ENCODE measurements at regions not wholly inside any gene's neighbourhood (a gene's known extent, or its start where the extent isn't known, plus 50 kb on each side); places are given as distances from the start of the nearest gene placed in this dataset.

DNA sequence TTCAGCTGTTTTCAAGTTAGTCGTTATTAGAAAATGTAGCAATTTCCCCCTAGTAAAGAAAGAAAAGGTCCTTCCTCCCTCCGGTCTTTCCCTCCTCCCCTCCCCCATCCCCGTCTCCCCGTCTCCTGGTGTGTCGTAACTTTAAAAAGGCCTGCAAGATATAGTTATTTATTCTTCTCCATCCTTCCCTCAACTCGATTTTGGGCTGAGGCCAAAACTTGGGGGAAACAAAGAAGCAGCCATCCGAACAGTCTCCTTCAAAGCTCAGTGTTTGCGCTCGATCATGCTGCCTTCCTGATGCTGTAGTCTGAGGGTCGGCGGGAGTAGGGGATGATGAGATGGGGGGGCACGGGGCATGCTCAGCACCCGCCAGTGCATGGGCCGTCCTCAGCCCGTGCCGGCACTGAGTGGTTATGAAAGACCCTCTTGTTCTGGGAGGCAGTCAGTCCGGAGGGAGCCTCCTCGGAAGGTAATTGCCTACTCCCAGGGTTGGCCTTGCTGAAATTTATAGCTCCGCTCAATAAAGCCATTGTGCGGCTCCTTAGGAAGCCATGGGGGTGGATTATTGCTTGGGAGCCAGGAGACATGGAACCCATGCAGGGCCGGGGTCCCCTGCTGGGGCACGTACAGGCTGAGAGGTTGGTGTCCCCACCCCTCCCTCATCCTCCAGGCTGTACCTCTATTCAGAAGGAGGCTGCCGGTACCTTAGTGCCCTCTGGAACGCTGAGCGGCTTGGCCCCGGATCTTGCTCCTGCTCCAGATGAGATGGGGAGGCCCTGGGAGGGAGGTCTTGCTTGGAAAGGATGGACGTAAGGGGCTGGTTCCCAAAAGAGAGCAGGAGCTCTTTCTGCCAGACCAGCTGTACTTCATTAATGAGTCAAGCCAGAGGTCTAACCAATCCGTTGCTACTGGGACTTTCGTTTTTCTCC lies 212.7 kb upstream of the CADM1 start:
- POLR2A ChIA-PET (ENCODE audit: low non-redundant PET) = no interaction called here
- DNase-seq (ENCODE audit: low spot score) = no peak
- TF ChIP-seq, protein P1, sequence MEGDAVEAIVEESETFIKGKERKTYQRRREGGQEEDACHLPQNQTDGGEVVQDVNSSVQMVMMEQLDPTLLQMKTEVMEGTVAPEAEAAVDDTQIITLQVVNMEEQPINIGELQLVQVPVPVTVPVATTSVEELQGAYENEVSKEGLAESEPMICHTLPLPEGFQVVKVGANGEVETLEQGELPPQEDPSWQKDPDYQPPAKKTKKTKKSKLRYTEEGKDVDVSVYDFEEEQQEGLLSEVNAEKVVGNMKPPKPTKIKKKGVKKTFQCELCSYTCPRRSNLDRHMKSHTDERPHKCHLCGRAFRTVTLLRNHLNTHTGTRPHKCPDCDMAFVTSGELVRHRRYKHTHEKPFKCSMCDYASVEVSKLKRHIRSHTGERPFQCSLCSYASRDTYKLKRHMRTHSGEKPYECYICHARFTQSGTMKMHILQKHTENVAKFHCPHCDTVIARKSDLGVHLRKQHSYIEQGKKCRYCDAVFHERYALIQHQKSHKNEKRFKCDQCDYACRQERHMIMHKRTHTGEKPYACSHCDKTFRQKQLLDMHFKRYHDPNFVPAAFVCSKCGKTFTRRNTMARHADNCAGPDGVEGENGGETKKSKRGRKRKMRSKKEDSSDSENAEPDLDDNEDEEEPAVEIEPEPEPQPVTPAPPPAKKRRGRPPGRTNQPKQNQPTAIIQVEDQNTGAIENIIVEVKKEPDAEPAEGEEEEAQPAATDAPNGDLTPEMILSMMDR (conservative IDR thresholded peaks at IDR 0.05; ENCODE audit: low read depth) = no peak
- no peak overlapping the region for H3K27ac ChIP-seq
- CTCF ChIA-PET = no interaction called here

DNA sequence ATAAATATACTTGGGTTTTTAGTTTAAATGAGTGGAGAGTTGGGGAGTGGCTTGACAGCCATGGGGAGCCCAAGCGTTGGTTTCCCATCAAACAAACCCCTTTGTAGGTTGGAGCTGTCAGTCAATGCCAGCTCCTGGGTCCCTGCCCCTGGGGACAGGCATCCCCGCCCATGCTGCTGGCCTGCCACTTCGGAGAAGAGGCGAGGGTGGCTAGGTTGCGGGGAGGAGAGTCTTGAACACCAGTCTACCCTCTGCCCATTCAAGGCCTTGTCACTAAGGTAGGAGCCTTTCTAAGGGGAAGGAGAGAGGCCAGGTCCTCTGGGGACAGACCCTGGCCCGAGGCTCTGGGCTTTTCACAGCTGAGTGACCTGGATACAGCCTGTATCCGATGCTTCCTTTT lies 211.9 kb upstream of the CADM1 start:
- TF ChIP-seq, protein P1 (conservative IDR thresholded peaks at IDR 0.05; ENCODE audit: low read depth) = no peak
- POLR2A ChIA-PET (ENCODE audit: low non-redundant PET) = no interaction called here
- no peak overlapping the region for H3K27ac ChIP-seq
- CTCF ChIA-PET = no interaction called here
- no peak for DNase-seq (ENCODE audit: low spot score)

DNA sequence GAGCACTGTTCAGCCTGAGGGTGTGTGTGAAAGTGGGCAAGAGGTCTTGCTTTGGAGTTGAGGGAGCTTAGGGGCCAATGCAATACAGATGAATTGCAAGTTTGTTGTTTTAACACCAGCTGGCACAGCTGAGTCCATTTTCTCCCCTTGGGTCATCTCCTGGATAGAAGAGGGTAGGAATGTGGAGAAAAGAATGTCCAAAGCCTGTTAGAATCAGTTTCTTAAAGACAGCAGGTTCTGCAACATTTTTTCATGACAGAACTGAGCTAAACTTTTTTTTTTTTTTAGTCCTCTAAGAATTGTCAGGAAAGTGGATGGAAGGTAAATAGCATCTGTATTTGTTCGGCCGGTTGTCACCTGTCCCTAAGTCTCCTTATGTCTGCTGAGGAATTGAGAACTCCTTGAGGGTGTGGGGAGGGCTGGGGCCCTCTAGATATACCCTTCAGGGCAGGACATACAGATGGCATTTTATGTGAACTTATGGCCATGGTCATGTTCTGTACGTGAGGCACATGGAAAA lies 211.1 kb upstream of the CADM1 start:
- no peak for DNase-seq (ENCODE audit: low spot score)
- CTCF ChIA-PET = no interaction called here
- POLR2A ChIA-PET (ENCODE audit: low non-redundant PET) = no interaction called here
- H3K27ac ChIP-seq = no peak overlapping the region
- TF ChIP-seq, protein P1 (conservative IDR thresholded peaks at IDR 0.05; ENCODE audit: low read depth) = no peak

DNA sequence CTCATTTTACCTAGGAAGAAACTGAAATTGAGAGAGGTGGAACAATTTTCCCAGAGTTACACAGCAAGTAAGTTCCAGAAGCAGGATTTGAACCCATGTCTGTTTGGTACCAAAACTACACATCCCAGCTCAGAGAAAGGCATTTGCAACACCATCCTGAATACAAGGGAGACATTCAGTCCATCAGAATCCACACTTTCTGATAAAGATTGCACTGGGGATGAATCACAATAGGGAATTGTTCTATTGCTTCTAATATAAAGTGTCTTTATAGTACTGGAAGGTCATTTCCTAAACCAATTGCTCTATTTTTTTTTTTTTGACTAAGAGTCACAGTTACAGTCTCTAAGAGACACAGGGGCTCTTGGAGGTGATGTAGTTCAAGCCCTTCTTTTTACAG lies 208.1 kb upstream of the CADM1 start:
- no peak for DNase-seq (ENCODE audit: low spot score)
- H3K27ac ChIP-seq = no peak overlapping the region
- ChIA-PET POLR2A (ENCODE audit: low non-redundant PET) (no interaction called here), CTCF (no interaction called here)
- TF ChIP-seq, protein P1 (conservative IDR thresholded peaks at IDR 0.05; ENCODE audit: low read depth) = no peak

DNA sequence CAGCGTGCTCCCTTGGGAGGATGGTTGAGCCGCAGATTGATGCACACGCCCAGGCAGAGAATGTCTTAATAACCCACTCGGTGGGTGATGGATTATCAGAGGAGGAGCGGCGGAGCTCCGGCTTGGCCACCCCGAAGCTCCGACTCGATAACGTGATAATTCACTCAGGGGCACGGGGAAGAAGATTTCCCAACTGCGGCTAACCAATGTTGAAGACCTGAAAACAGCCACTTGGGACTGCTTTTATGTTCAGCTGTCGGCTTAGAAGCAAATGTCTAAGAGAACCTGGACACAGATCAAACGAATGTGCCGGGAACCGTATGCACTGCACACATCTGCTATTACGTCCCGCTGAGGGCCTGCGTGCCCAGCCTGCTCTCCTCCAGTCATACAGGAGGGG lies 206.8 kb upstream of the CADM1 start:
- ChIA-PET POLR2A (ENCODE audit: low non-redundant PET) (no interaction called here), CTCF (no interaction called here)
- DNase-seq (ENCODE audit: low spot score) = no peak
- TF ChIP-seq, protein P1 (conservative IDR thresholded peaks at IDR 0.05; ENCODE audit: low read depth) = no peak
- H3K27ac ChIP-seq = no peak overlapping the region

DNA sequence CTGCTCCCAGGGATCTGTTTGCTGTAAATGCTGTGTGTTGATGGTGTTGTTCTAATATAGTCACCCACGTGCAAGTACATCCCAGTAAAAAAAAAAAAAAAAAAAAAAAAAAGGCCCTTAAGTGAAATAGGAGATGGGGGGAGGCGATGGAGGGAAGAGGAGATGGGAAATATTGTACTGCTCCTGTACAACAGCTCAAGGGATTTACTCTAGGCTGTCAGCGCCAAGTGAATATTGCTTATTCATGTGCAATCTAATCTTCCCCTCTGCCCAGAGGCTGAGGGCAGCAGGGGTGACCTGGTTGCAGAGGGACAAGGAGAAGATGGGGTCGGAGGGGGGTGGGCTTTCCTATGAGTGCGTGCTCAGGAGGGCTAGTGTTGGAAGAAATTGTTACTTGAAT lies 206.2 kb upstream of the CADM1 start:
- CTCF ChIA-PET = no interaction called here
- DNase-seq (ENCODE audit: low spot score) = no peak
- POLR2A ChIA-PET (ENCODE audit: low non-redundant PET) = no interaction called here
- TF ChIP-seq, protein P1 (conservative IDR thresholded peaks at IDR 0.05; ENCODE audit: low read depth) = no peak
- H3K27ac ChIP-seq = no peak overlapping the region
